Liver (tissue), 8 donors: ENCODE measurements at regions not wholly inside any gene's neighbourhood (a gene's known extent, or its start where the extent isn't known, plus 50 kb on each side); places are given as distances from the start of the nearest gene placed in this dataset.

Experiments
- DNase-seq: peaks from one replicate; pipeline ENCODE4 v3.0.0-alpha.2; 2017; ENCODE audit warnings: low spot score
- H3K27ac ChIP-seq, 2 donors: one replicate each; pipeline ENCODE4 v1.7.0; 2013; ENCODE audit warnings: inconsistent platforms in 2 of 2, low read length in 2 of 2, control low read depth in 1 of 2, low read depth in 1 of 2, mild to moderate bottlenecking in 1 of 2
- H3K27me3 ChIP-seq, 4 donors: one replicate each; pipeline versions ENCODE4 v1.6.1 to v1.7.0; 2013; ENCODE audit warnings: low read length in 3 of 4, inconsistent platforms in 1 of 4, mild to moderate bottlenecking in 1 of 4, moderate library complexity in 1 of 4; ENCODE audit not compliant: control insufficient read depth in 4 of 4, insufficient read depth in 4 of 4
- H3K36me3 ChIP-seq, 4 donors: one replicate each; pipeline versions ENCODE4 v1.6.1 to v1.7.0; 2013; ENCODE audit warnings: low read length in 3 of 4, mild to moderate bottlenecking in 3 of 4, low read depth in 1 of 4, moderate library complexity in 1 of 4; ENCODE audit not compliant: control insufficient read depth in 4 of 4, insufficient read depth in 3 of 4
- H3K4me1 ChIP-seq, 4 donors: one replicate each; pipeline versions ENCODE4 v1.6.1 to v1.7.0; 2013; ENCODE audit warnings: low read length in 3 of 4, mild to moderate bottlenecking in 3 of 4, moderate library complexity in 1 of 4; ENCODE audit not compliant: control insufficient read depth in 4 of 4, insufficient read depth in 4 of 4
- H3K4me3 ChIP-seq, 3 donors: one replicate each; pipeline versions ENCODE4 v1.6.1 to v1.7.0; 2013; ENCODE audit warnings: low read length in 3 of 3, control low read depth in 1 of 3, low read depth in 1 of 3, mild to moderate bottlenecking in 1 of 3
- H3K9ac ChIP-seq, 2 donors: one replicate each; pipeline ENCODE4 v1.7.0; 2013; ENCODE audit warnings: low read length in 2 of 2, mild to moderate bottlenecking in 2 of 2, moderate library complexity in 2 of 2, control low read depth in 1 of 2, low read depth in 1 of 2
- H3K9me3 ChIP-seq, 4 donors: one replicate each; pipeline versions ENCODE4 v1.6.1 to v1.7.0; 2013; ENCODE audit warnings: low read length in 3 of 4; ENCODE audit not compliant: control insufficient read depth in 4 of 4
- ATF3 ChIP-seq: IDR thresholded peaks from 2 replicates; pipeline ENCODE4 v1.6.1; 2016; ENCODE audit warnings: antibody characterized with exemption
- CTCF ChIP-seq: fragments of 150-350 bp; IDR thresholded peaks from 2 replicates; pipeline ENCODE4 v1.5.1; 2017; ENCODE audit warnings: improper control_type of control experiment, low read depth, low read length; ENCODE audit not compliant: missing input control
- EGR1 ChIP-seq, 2 donors: IDR thresholded peaks; 2 replicates each; pipeline ENCODE4 v1.6.1; 2016 to 2018; ENCODE audit warnings: antibody characterized with exemption in 2 of 2, low read depth in 2 of 2
- FOXA1 ChIP-seq: IDR thresholded peaks from 2 replicates; pipeline ENCODE4 v1.6.1; 2016; ENCODE audit warnings: antibody characterized with exemption
- FOXA2 ChIP-seq: IDR thresholded peaks from 2 replicates; pipeline ENCODE4 v1.6.1; 2016; ENCODE audit warnings: antibody characterized with exemption
- GABPA ChIP-seq, 2 donors: IDR thresholded peaks in 1 of 2; conservative IDR thresholded peaks in 1 of 2; 2 replicates each; pipeline ENCODE4 v1.6.1; 2016; ENCODE audit warnings: antibody characterized with exemption in 2 of 2, mild to moderate bottlenecking in 1 of 2, moderate library complexity in 1 of 2
- HNF4A ChIP-seq, 2 donors: conservative IDR thresholded peaks; 2 replicates each; pipeline ENCODE4 v1.6.1; 2016; ENCODE audit warnings: antibody characterized with exemption in 2 of 2, mild to moderate bottlenecking in 2 of 2
- HNF4G ChIP-seq: IDR thresholded peaks from 2 replicates; pipeline ENCODE4 v1.6.1; 2016; ENCODE audit warnings: antibody characterized with exemption
- JUND ChIP-seq, 2 donors: IDR thresholded peaks; 2 replicates each; pipeline ENCODE4 v1.6.1; 2016; ENCODE audit warnings: antibody characterized with exemption in 2 of 2
- MAX ChIP-seq: IDR thresholded peaks from 2 replicates; pipeline ENCODE4 v1.6.1; 2016; ENCODE audit warnings: antibody characterized with exemption
- NR2F2 ChIP-seq: IDR thresholded peaks from 2 replicates; pipeline ENCODE4 v1.6.1; 2016; ENCODE audit warnings: antibody characterized with exemption
- RAD21 ChIP-seq, 2 donors: IDR thresholded peaks; 2 replicates each; pipeline ENCODE4 v1.6.1; 2016; ENCODE audit warnings: antibody characterized with exemption in 2 of 2, mild to moderate bottlenecking in 2 of 2
- REST ChIP-seq: IDR thresholded peaks from 2 replicates; pipeline ENCODE4 v1.6.1; 2016; ENCODE audit warnings: antibody characterized with exemption, mild to moderate bottlenecking
- RXRA ChIP-seq, 2 donors: IDR thresholded peaks; 2 replicates each; pipeline ENCODE4 v1.6.1; 2017 to 2018; ENCODE audit warnings: antibody characterized with exemption in 2 of 2, mild to moderate bottlenecking in 1 of 2
- SP1 ChIP-seq: IDR thresholded peaks from 2 replicates; pipeline ENCODE4 v1.6.1; 2018; ENCODE audit warnings: antibody characterized with exemption, mild to moderate bottlenecking
- TAF1 ChIP-seq: conservative IDR thresholded peaks from 2 replicates; pipeline ENCODE4 v1.6.1; 2016; ENCODE audit warnings: antibody characterized with exemption, mild to moderate bottlenecking
- YY1 ChIP-seq: IDR thresholded peaks from 2 replicates; pipeline ENCODE4 v1.6.1; 2016; ENCODE audit warnings: antibody characterized with exemption, mild to moderate bottlenecking
- WGBS: extraction: QIAGEN DNeasy Blood & Tissue Kit; methylation state at CpG from one replicate; pipeline ENCODE4 v1.1.7; 2013; 5-methylcytosine and 5-hydroxymethylcytosine counted together
- TF ChIP-seq, protein P1 (sequence below): IDR thresholded peaks from 2 replicates; pipeline ENCODE4 v1.6.1; 2016; ENCODE audit warnings: antibody characterized with exemption
- donor health status: healthy.
- donor health status: healthy.
- donor health status: healthy.
- donor health status: healthy.
- donor health status: healthy.

GRCh38 chr16:66042341-66042740 is 324.1 kb upstream of the CDH5 start:
- DNase-seq: no peak
- WGBS: 84% methylated on average over 6 of the region's 6 CpGs
- no peak for TF ChIP-seq HNF4G
- TF ChIP-seq RAD21 (IDR thresholded peaks at IDR 0.05): no peak
- no peak for TF ChIP-seq YY1
- no peak for TF ChIP-seq FOXA2
- no peak for TF ChIP-seq EGR1 (IDR thresholded peaks at IDR 0.05; ENCODE audit: low read depth in 2 of 2)
- TF ChIP-seq CTCF: no peak
- no peak for TF ChIP-seq RXRA (IDR thresholded peaks at IDR 0.05)
- TF ChIP-seq HNF4A (conservative IDR thresholded peaks at IDR 0.05): no peak
- TF ChIP-seq, protein P1, sequence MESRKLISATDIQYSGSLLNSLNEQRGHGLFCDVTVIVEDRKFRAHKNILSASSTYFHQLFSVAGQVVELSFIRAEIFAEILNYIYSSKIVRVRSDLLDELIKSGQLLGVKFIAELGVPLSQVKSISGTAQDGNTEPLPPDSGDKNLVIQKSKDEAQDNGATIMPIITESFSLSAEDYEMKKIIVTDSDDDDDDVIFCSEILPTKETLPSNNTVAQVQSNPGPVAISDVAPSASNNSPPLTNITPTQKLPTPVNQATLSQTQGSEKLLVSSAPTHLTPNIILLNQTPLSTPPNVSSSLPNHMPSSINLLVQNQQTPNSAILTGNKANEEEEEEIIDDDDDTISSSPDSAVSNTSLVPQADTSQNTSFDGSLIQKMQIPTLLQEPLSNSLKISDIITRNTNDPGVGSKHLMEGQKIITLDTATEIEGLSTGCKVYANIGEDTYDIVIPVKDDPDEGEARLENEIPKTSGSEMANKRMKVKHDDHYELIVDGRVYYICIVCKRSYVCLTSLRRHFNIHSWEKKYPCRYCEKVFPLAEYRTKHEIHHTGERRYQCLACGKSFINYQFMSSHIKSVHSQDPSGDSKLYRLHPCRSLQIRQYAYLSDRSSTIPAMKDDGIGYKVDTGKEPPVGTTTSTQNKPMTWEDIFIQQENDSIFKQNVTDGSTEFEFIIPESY: no peak
- no peak for TF ChIP-seq TAF1
- TF ChIP-seq GABPA (IDR thresholded peaks at IDR 0.05 in 1 of 2, conservative IDR thresholded peaks at IDR 0.05 in 1 of 2): no peak
- no peak for TF ChIP-seq ATF3
- TF ChIP-seq MAX: no peak
- TF ChIP-seq JUND (IDR thresholded peaks at IDR 0.05): no peak
- TF ChIP-seq FOXA1: no peak
- TF ChIP-seq NR2F2: no peak
- TF ChIP-seq SP1: no peak
- TF ChIP-seq REST: no peak
- Histone ChIP-seq H3K27ac (no peak overlapping the region), H3K27me3 (peaks cover 0 to 5% (median under 1%) of the 10 kb centered on the region in 4 donors), H3K4me1 (no peaks in the 10 kb centered on the region), H3K36me3 (no peaks in the 10 kb centered on the region), H3K4me3 (no peak overlapping the region), H3K9ac (no peak overlapping the region), H3K9me3 (no peaks in the 10 kb centered on the region)
